ENCODE measurements at regions not wholly inside any gene's neighbourhood (a gene's known extent, or its start where the extent isn't known, plus 50 kb on each side); places are given as distances from the start of the nearest gene placed in this dataset.
"Not testable (repeated sequence)": the region's sequence is repeated elsewhere in the genome, so short reads cannot be mapped to it uniquely, and the experiment has no call there.

GRCh38 chr5:106640511-106640910, 1030.2 kb downstream of the EFNA5 start:
- POLR2A ChIA-PET = no interaction called here

GRCh38 chr5:106639488-106639887, 1031.2 kb downstream of the EFNA5 start:
- H3K27me3 ChIP-seq (ENCODE audit: insufficient read depth, low read length, poor library complexity, severe bottlenecking) = no peaks in the 10 kb centered on the region
- Mint-ChIP-seq H3K27ac (no peak overlapping the region), H3K9me3 (peaks cover 0 to 20% (median 8%) of the 10 kb centered on the region in 5 donors), H3K4me1 (no peaks in the 10 kb centered on the region), H3K36me3 (no peaks in the 10 kb centered on the region), H3K27me3 (no peaks in the 10 kb centered on the region), H3K4me3 (no peak overlapping the region)
- no peaks in the 10 kb centered on the region for H3K4me1 ChIP-seq (ENCODE audit: insufficient read depth, low read length)
- no peaks in the 10 kb centered on the region for H3K36me3 ChIP-seq (ENCODE audit: insufficient read depth, low read length)
- ChIA-PET CTCF (no interaction called here), POLR2A (no interaction called here)
- no peak overlapping the region for H3K27ac ChIP-seq (ENCODE audit: low read depth, low read length)
- H3K4me3 ChIP-seq (ENCODE audit: low read length) = no peak overlapping the region
- no peaks in the 10 kb centered on the region for H3K9me3 ChIP-seq (ENCODE audit: low read length)
- DNase-seq = no peak

More at GRCh38 chr5:106640511-106640910, 1030.2 kb downstream of the EFNA5 start:
- Mint-ChIP-seq H3K27me3 (no peaks in the 10 kb centered on the region), H3K9me3 (peaks cover 0 to 20% (median 8%) of the 10 kb centered on the region in 5 donors), H3K36me3 (no peaks in the 10 kb centered on the region), H3K4me3 (no peak overlapping the region), H3K4me1 (no peaks in the 10 kb centered on the region), H3K27ac (no peak overlapping the region)
- Histone ChIP-seq H3K9me3 (ENCODE audit: low read length) (no peaks in the 10 kb centered on the region), H3K4me1 (ENCODE audit: insufficient read depth, low read length) (no peaks in the 10 kb centered on the region), H3K36me3 (ENCODE audit: insufficient read depth, low read length) (no peaks in the 10 kb centered on the region), H3K27me3 (ENCODE audit: insufficient read depth, low read length, poor library complexity, severe bottlenecking) (no peaks in the 10 kb centered on the region), H3K27ac (ENCODE audit: low read depth, low read length) (no peak overlapping the region), H3K4me3 (ENCODE audit: low read length) (no peak overlapping the region)
- CTCF ChIA-PET = no interaction called here
- no peak for DNase-seq

GRCh38 chr5:106637275-106637674, 1033.5 kb downstream of the EFNA5 start:
- no peak for DNase-seq
- no peaks in the 10 kb centered on the region for H3K27me3 ChIP-seq (ENCODE audit: insufficient read depth, low read length, poor library complexity, severe bottlenecking)
- H3K9me3 ChIP-seq (ENCODE audit: low read length) = no peaks in the 10 kb centered on the region
- Mint-ChIP-seq H3K4me1 (no peaks in the 10 kb centered on the region), H3K4me3 (no peak overlapping the region), H3K36me3 (no peaks in the 10 kb centered on the region), H3K9me3 (peaks cover 0 to 28% (median 8%) of the 10 kb centered on the region in 5 donors), H3K27ac (no peak overlapping the region), H3K27me3 (no peaks in the 10 kb centered on the region)
- H3K4me3 ChIP-seq (ENCODE audit: low read length) = no peak overlapping the region
- H3K27ac ChIP-seq (ENCODE audit: low read depth, low read length) = no peak overlapping the region
- H3K4me1 ChIP-seq (ENCODE audit: insufficient read depth, low read length) = no peaks in the 10 kb centered on the region
- ChIA-PET CTCF (no interaction called here), POLR2A (no interaction called here)
- no peaks in the 10 kb centered on the region for H3K36me3 ChIP-seq (ENCODE audit: insufficient read depth, low read length)

- H3K9me3 ChIP-seq (ENCODE audit: low read length) = no peaks in the 10 kb centered on the region
- no peaks in the 10 kb centered on the region for H3K4me1 ChIP-seq (ENCODE audit: insufficient read depth, low read length)
- Mint-ChIP-seq H3K27ac (no peak overlapping the region), H3K4me1 (no peaks in the 10 kb centered on the region), H3K4me3 (no peak overlapping the region), H3K9me3 (peaks cover 2 to 26% (median 5%) of the 10 kb centered on the region in 5 donors), H3K36me3 (no peaks in the 10 kb centered on the region), H3K27me3 (no peaks in the 10 kb centered on the region)
- H3K36me3 ChIP-seq (ENCODE audit: insufficient read depth, low read length) = no peaks in the 10 kb centered on the region
- POLR2A ChIA-PET = no interaction called here
- no peak overlapping the region for H3K27ac ChIP-seq (ENCODE audit: low read depth, low read length)
- no peak overlapping the region for H3K4me3 ChIP-seq (ENCODE audit: low read length)
- CTCF ChIA-PET = no interaction called here
- no peak for DNase-seq
- no peaks in the 10 kb centered on the region for H3K27me3 ChIP-seq (ENCODE audit: insufficient read depth, low read length, poor library complexity, severe bottlenecking)
These were observed 1036.4 kb downstream of the EFNA5 start for GRCh38 chr5:106634375-106634774.

GRCh38 chr5:106633825-106634224, 1036.9 kb downstream of the EFNA5 start:
- Mint-ChIP-seq H3K27me3 (no peaks in the 10 kb centered on the region), H3K4me3 (no peak overlapping the region), H3K9me3 (peaks cover 2 to 25% (median 6%) of the 10 kb centered on the region in 5 donors), H3K27ac (no peak overlapping the region), H3K4me1 (no peaks in the 10 kb centered on the region), H3K36me3 (no peaks in the 10 kb centered on the region)
- H3K4me3 ChIP-seq (ENCODE audit: low read length) = no peak overlapping the region
- H3K36me3 ChIP-seq (ENCODE audit: insufficient read depth, low read length) = no peaks in the 10 kb centered on the region
- ChIA-PET CTCF (no interaction called here), POLR2A (no interaction called here)
- no peaks in the 10 kb centered on the region for H3K9me3 ChIP-seq (ENCODE audit: low read length)
- no peaks in the 10 kb centered on the region for H3K27me3 ChIP-seq (ENCODE audit: insufficient read depth, low read length, poor library complexity, severe bottlenecking)
- no peak overlapping the region for H3K27ac ChIP-seq (ENCODE audit: low read depth, low read length)
- no peak for DNase-seq
- no peaks in the 10 kb centered on the region for H3K4me1 ChIP-seq (ENCODE audit: insufficient read depth, low read length)

- CTCF ChIA-PET = not testable (repeated sequence)
These were observed 1042.3 kb downstream of the EFNA5 start for GRCh38 chr5:106628456-106628855.

GRCh38 chr5:106610041-106610440, 1060.7 kb downstream of the EFNA5 start:
- DNase-seq = no peak
- H3K27me3 Mint-ChIP-seq = no peaks in the 10 kb centered on the region
- Histone ChIP-seq H3K4me3 (ENCODE audit: low read length) (no peak overlapping the region), H3K9me3 (ENCODE audit: low read length) (no peaks in the 10 kb centered on the region), H3K27ac (ENCODE audit: low read depth, low read length) (no peak overlapping the region), H3K27me3 (ENCODE audit: insufficient read depth, low read length, poor library complexity, severe bottlenecking) (no peaks in the 10 kb centered on the region), H3K36me3 (ENCODE audit: insufficient read depth, low read length) (no peaks in the 10 kb centered on the region), H3K4me1 (ENCODE audit: insufficient read depth, low read length) (no peaks in the 10 kb centered on the region)
- no peak overlapping the region for H3K4me3 Mint-ChIP-seq
- CTCF ChIA-PET = no interaction called here
- POLR2A ChIA-PET = no interaction called here
- no peaks in the 10 kb centered on the region for H3K4me1 Mint-ChIP-seq
- peaks cover 0 to 13% (median 2%) of the 10 kb centered on the region in 5 donors for H3K9me3 Mint-ChIP-seq
- no peak overlapping the region for H3K27ac Mint-ChIP-seq
- H3K36me3 Mint-ChIP-seq = no peaks in the 10 kb centered on the region

More at GRCh38 chr5:106628456-106628855, 1042.3 kb downstream of the EFNA5 start:
- H3K9me3 ChIP-seq (ENCODE audit: low read length); H3K4me3 Mint-ChIP-seq; H3K4me3 ChIP-seq (ENCODE audit: low read length); H3K4me1 ChIP-seq (ENCODE audit: insufficient read depth, low read length); H3K4me1 Mint-ChIP-seq; H3K27ac Mint-ChIP-seq; H3K27ac ChIP-seq (ENCODE audit: low read depth, low read length); POLR2A ChIA-PET; H3K36me3 ChIP-seq (ENCODE audit: insufficient read depth, low read length); H3K27me3 Mint-ChIP-seq; H3K27me3 ChIP-seq (ENCODE audit: insufficient read depth, low read length, poor library complexity, severe bottlenecking); H3K36me3 Mint-ChIP-seq; DNase-seq: not testable (repeated sequence)
- H3K9me3 Mint-ChIP-seq = peaks cover 3 to 11% (median 4%) of the 10 kb centered on the region in 5 donors

- no peak for DNase-seq
- H3K27ac ChIP-seq (ENCODE audit: low read depth, low read length) = no peak overlapping the region
- H3K27me3 Mint-ChIP-seq = no peaks in the 10 kb centered on the region
- no peaks in the 10 kb centered on the region for H3K27me3 ChIP-seq (ENCODE audit: insufficient read depth, low read length, poor library complexity, severe bottlenecking)
- no peak overlapping the region for H3K4me3 ChIP-seq (ENCODE audit: low read length)
- H3K9me3 ChIP-seq (ENCODE audit: low read length) = no peaks in the 10 kb centered on the region
- H3K4me1 ChIP-seq (ENCODE audit: insufficient read depth, low read length) = no peaks in the 10 kb centered on the region
- ChIA-PET POLR2A (no interaction called here), CTCF (no interaction called here)
- H3K4me1 Mint-ChIP-seq = no peaks in the 10 kb centered on the region
- H3K36me3 ChIP-seq (ENCODE audit: insufficient read depth, low read length) = no peaks in the 10 kb centered on the region
- H3K9me3 Mint-ChIP-seq = peaks cover 0 to 13% (median 0%) of the 10 kb centered on the region in 5 donors
- H3K27ac Mint-ChIP-seq = no peak overlapping the region
- no peak overlapping the region for H3K4me3 Mint-ChIP-seq
- H3K36me3 Mint-ChIP-seq = no peaks in the 10 kb centered on the region
These were observed 1069.1 kb downstream of the EFNA5 start for GRCh38 chr5:106601620-106602019.

GRCh38 chr5:106600803-106601202, 1069.9 kb downstream of the EFNA5 start:
- no peaks in the 10 kb centered on the region for H3K36me3 Mint-ChIP-seq
- ChIA-PET CTCF (no interaction called here), POLR2A (no interaction called here)
- H3K27ac Mint-ChIP-seq = no peak overlapping the region
- Histone ChIP-seq H3K4me3 (ENCODE audit: low read length) (no peak overlapping the region), H3K36me3 (ENCODE audit: insufficient read depth, low read length) (no peaks in the 10 kb centered on the region), H3K9me3 (ENCODE audit: low read length) (no peaks in the 10 kb centered on the region), H3K4me1 (ENCODE audit: insufficient read depth, low read length) (no peaks in the 10 kb centered on the region), H3K27me3 (ENCODE audit: insufficient read depth, low read length, poor library complexity, severe bottlenecking) (no peaks in the 10 kb centered on the region), H3K27ac (ENCODE audit: low read depth, low read length) (no peak overlapping the region)
- no peaks in the 10 kb centered on the region for H3K4me1 Mint-ChIP-seq
- no peaks in the 10 kb centered on the region for H3K27me3 Mint-ChIP-seq
- H3K9me3 Mint-ChIP-seq = peaks cover 0 to 9% (median 2%) of the 10 kb centered on the region in 5 donors
- no peak overlapping the region for H3K4me3 Mint-ChIP-seq
- DNase-seq = no peak

Measured in CD8-positive, alpha-beta memory T cell (primary cell).